ENCODE measurements at regions not wholly inside any gene's neighbourhood (a gene's known extent, or its start where the extent isn't known, plus 50 kb on each side); places are given as distances from the start of the nearest gene placed in this dataset.

- peak; percentile 96 for DNase-seq
These were observed 59.5 kb upstream of the SLC7A1 start for GRCh38 chr13:29654843-29655547.

GRCh38 chr13:29654384-29654783 lies 58.9 kb upstream of the SLC7A1 start:
- no peak for DNase-seq

- DNase-seq: no peak
These were observed 53.3 kb upstream of the SLC7A1 start for GRCh38 chr13:29648760-29649159.

All from fibroblast of skin of scalp (primary cell).